ENCODE measurements at regions not wholly inside any gene's neighbourhood (a gene's known extent, or its start where the extent isn't known, plus 50 kb on each side); places are given as distances from the start of the nearest gene placed in this dataset.

DNA sequence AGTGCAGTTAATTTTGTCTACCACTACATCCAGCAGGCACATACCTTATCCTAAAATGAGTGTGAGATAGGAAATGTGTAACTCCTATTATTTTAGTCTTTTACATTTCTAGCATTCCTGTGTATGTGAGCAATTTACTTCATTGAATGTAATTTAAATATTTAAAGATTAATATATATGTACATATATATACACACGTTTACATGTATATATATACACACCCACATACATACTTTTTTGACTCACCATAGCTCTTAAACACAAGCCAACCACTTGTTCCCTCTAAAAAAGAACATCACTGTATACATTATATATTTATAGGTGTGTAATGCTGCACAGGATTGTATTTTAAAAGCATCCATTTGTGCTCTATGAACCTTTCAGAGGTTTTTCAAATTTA lies 425.6 kb upstream of the NECTIN3 start:
- no peak overlapping the region for H3K27ac ChIP-seq
- no peaks in the 10 kb centered on the region for H3K4me1 ChIP-seq (replicated peaks in 1 of 2)
- intact Hi-C loops (cut with DNase I), result no loop called here
- DNase-seq, result no peak
- H3K9me3 ChIP-seq (replicated peaks in 1 of 3), result no peaks in the 10 kb centered on the region
- 59 to 67% (median 63%) methylated on average over 1 of the region's 1 CpG for WGBS, 4 donors
- TF ChIP-seq, protein P1, sequence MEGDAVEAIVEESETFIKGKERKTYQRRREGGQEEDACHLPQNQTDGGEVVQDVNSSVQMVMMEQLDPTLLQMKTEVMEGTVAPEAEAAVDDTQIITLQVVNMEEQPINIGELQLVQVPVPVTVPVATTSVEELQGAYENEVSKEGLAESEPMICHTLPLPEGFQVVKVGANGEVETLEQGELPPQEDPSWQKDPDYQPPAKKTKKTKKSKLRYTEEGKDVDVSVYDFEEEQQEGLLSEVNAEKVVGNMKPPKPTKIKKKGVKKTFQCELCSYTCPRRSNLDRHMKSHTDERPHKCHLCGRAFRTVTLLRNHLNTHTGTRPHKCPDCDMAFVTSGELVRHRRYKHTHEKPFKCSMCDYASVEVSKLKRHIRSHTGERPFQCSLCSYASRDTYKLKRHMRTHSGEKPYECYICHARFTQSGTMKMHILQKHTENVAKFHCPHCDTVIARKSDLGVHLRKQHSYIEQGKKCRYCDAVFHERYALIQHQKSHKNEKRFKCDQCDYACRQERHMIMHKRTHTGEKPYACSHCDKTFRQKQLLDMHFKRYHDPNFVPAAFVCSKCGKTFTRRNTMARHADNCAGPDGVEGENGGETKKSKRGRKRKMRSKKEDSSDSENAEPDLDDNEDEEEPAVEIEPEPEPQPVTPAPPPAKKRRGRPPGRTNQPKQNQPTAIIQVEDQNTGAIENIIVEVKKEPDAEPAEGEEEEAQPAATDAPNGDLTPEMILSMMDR (IDR thresholded peaks at IDR 0.05), result no peak
- TF ChIP-seq POLR2A (IDR thresholded peaks at IDR 0.05), result no peak
- H3K36me3 ChIP-seq (replicated peaks in 1 of 2), result no peaks in the 10 kb centered on the region
- H3K27me3 ChIP-seq, result no peaks in the 10 kb centered on the region
- H3K4me3 ChIP-seq, result no peak overlapping the region

DNA sequence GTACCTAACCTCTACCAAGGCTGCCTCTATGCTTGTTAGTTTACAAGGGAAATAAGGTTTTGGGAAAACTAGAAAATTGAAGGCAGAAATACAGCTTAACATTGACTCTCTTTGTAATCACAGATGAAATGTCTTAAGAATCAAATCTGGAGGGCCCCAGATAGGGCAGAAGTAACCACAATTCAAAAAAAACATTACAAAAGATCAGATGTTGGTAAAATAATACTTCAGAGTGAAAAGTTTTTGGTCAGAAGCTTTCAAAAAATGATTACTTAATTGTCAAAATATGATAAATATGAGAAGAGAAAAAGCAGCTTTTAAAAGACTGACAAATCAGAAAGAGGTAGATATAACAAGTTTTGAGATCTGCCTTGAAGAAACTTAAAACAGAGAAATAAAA lies 425.1 kb upstream of the NECTIN3 start:
- intact Hi-C loops (cut with DNase I), result no loop called here
- no peaks in the 10 kb centered on the region for H3K4me1 ChIP-seq (replicated peaks in 1 of 2)
- H3K9me3 ChIP-seq (replicated peaks in 1 of 3), result no peaks in the 10 kb centered on the region
- no peak overlapping the region for H3K4me3 ChIP-seq
- TF ChIP-seq, protein P1 (IDR thresholded peaks at IDR 0.05), result no peak
- TF ChIP-seq POLR2A (IDR thresholded peaks at IDR 0.05), result no peak
- H3K27me3 ChIP-seq, result no peaks in the 10 kb centered on the region
- no peak overlapping the region for H3K27ac ChIP-seq
- DNase-seq, result no peak
- H3K36me3 ChIP-seq (replicated peaks in 1 of 2), result no peaks in the 10 kb centered on the region

DNA sequence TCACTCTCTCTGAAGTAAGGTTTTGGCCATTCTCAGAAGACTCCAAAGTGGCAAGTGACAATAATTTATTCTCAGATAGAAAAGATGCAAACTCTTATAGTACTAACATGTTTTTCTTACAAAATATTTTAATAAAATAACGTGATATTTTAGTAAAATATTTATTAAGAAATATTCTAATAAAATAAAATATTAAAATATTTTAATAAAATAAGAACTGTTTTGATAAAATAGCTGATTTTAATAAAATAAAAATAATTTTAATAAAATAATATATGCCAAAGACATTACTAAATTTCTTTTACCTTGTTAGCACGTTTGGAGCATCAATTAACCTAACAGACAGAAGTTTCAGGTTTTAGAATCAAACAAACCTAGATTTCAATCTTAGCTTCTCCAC lies 424.0 kb upstream of the NECTIN3 start:
- Histone ChIP-seq H3K36me3 (replicated peaks in 1 of 2) (no peaks in the 10 kb centered on the region), H3K27me3 (no peaks in the 10 kb centered on the region), H3K4me1 (replicated peaks in 1 of 2) (no peaks in the 10 kb centered on the region), H3K9me3 (replicated peaks in 1 of 3) (no peaks in the 10 kb centered on the region), H3K27ac (no peak overlapping the region), H3K4me3 (no peak overlapping the region)
- intact Hi-C loops (cut with DNase I), result no loop called here
- TF ChIP-seq, protein P1 (IDR thresholded peaks at IDR 0.05), result no peak
- TF ChIP-seq POLR2A (IDR thresholded peaks at IDR 0.05), result no peak
- WGBS, 4 donors, result 49 to 80% (median 54%) methylated on average over 2 of the region's 2 CpGs
- no peak for DNase-seq

DNA sequence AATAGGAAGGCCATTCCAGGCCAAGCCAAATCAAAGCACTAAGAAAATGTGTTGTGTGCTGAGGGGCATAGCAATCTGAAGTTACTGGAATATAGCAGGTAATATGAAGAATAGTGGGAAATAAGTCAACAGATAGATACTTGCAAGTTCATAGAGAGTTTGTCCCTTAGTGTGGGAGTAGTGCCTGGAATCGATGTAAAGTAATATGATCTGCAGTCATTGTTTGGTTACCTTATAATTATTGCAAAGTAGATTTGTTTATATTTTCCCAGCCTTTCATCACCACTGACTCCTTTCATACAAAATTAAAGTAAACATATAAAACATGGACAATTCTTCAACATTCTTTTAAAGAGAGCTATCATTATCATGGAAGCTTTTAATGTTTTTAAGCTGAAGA lies 420.9 kb upstream of the NECTIN3 start:
- intact Hi-C loops (cut with DNase I), result no loop called here
- 62 to 93% (median 78%) methylated on average over 1 of the region's 1 CpG for WGBS, 4 donors

More for the DNA sequence above, 420.9 kb upstream of the NECTIN3 start:
- Histone ChIP-seq H3K4me3 (no peak overlapping the region), H3K4me1 (replicated peaks in 1 of 2) (no peaks in the 10 kb centered on the region), H3K9me3 (replicated peaks in 1 of 3) (no peaks in the 10 kb centered on the region), H3K27me3 (no peaks in the 10 kb centered on the region), H3K27ac (no peak overlapping the region), H3K36me3 (replicated peaks in 1 of 2) (no peaks in the 10 kb centered on the region)
- DNase-seq, result no peak
- TF ChIP-seq, protein P1 (IDR thresholded peaks at IDR 0.05), result no peak
- TF ChIP-seq POLR2A (IDR thresholded peaks at IDR 0.05), result no peak
